Spinal cord (tissue), 9 donors: ENCODE measurements at regions not wholly inside any gene's neighbourhood (a gene's known extent, or its start where the extent isn't known, plus 50 kb on each side); places are given as distances from the start of the nearest gene placed in this dataset.

Experiments
- DNase-seq, 6 donors: peaks; one replicate each; pipeline versions ENCODE4 v3.0.0 to v3.0.0-alpha.2; 2013 to 2015; ENCODE audit warnings: low spot score in 6 of 6, low read depth in 4 of 6
- H3K27ac ChIP-seq: one replicate; pipeline ENCODE4 v1.5.1; 2013; ENCODE audit warnings: low read depth, low read length, control low read depth
- H3K27me3 ChIP-seq: one replicate; pipeline ENCODE4 v1.6.1; 2013; ENCODE audit warnings: low read length; ENCODE audit not compliant: control insufficient read depth, insufficient read depth
- H3K36me3 ChIP-seq: one replicate; pipeline ENCODE4 v1.6.1; 2013; ENCODE audit warnings: low read length; ENCODE audit not compliant: control insufficient read depth, insufficient read depth
- H3K4me1 ChIP-seq: one replicate; pipeline ENCODE4 v1.6.1; 2013; ENCODE audit warnings: low read length; ENCODE audit not compliant: control insufficient read depth, insufficient read depth
- H3K4me3 ChIP-seq: one replicate; pipeline ENCODE4 v1.5.1; 2013; ENCODE audit warnings: low read depth, low read length, control low read depth
- H3K9me3 ChIP-seq: one replicate; pipeline ENCODE4 v1.6.1; 2013; ENCODE audit warnings: low read length; ENCODE audit not compliant: control insufficient read depth, insufficient read depth
- WGBS: methylation state at CpG from one replicate; pipeline ENCODE4 v1.1.5; 2013; ENCODE audit warnings: missing lambda C conversion rate; ENCODE audit not compliant: insufficient coverage; 5-methylcytosine and 5-hydroxymethylcytosine counted together
- donor health status: healthy.

DNA sequence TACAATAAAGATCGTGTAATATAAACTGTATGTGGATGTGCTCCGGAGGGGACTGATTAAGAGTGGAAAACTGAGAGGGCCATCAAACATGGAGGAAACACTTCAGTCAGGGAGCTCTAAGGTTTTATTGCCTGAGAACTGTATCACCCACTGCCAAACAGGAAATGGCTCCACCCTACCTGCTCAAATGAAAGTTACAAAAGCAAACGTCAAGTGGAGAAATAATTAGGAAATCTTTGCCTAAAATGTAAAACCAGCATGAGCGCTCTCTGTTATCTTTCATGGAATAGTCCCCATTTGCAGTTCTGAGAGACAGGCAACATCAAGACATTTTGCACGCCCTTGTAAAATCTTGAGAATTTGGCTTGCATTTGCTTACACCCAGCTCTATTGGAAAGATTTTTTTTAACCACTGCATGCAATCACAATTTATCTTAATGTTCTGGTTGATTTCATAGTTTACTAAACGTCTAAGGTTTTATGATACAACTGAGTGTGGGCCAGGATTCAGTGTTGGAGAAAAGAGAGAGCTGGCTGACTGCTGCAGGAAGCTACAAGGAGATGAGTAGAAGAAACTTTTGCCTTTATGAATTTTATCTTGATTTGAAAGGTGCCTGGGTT, 344.0 kb upstream of the PRICKLE1 start:
- peak in 1 of 6 donors; percentile 9 for DNase-seq
- Histone ChIP-seq H3K27ac (no peak overlapping the region), H3K4me3 (no peak overlapping the region), H3K36me3 (no peaks in the 10 kb centered on the region), H3K27me3 (no peaks in the 10 kb centered on the region), H3K9me3 (no peaks in the 10 kb centered on the region), H3K4me1 (no peaks in the 10 kb centered on the region)
- WGBS, result 79% methylated on average over 6 of the region's 6 CpGs

DNA sequence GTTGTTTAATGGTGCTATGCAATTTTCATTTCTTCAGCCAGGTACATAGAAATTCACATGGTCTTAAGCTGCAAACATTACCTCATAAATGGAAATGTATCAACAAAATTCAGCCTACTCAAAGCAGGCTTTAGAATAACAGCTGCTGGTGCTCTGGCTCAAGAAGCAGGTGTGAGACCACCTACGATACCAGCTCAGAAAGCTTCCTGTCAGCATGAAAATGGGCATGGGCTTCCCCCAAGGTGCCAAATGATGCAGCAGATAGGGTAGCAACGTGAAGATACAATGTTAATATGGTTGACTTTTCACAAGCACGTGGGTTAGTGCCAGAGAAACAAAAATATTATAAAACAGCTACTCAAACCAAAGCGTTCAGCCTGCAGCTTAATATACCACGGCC, 343.4 kb upstream of the PRICKLE1 start:
- Histone ChIP-seq H3K36me3 (no peaks in the 10 kb centered on the region), H3K27me3 (no peaks in the 10 kb centered on the region), H3K4me1 (no peaks in the 10 kb centered on the region), H3K9me3 (no peaks in the 10 kb centered on the region), H3K27ac (no peak overlapping the region), H3K4me3 (no peak overlapping the region)
- DNase-seq, result peak in 1 of 6 donors; percentile 32
- 100% methylated on average over 1 of the region's 5 CpGs for WGBS

DNA sequence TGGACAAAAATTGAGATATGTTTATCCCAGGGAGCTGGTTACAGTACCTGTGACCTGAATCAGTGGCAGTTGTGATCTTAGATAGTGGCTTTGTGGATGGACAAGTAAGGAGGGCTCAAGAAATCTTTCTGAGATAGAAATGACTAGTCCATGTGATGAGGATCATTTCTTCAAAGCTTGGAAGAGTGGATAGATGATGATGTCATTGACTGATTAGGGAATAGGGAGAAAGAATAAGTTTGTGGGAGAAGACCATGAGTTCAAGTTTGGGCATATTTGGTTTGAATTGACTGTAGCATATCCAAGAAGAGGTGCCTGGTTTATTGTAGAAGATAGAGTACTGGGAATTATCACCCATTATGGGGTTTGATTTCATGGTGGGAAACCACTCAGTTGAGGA, 336.7 kb upstream of the PRICKLE1 start:
- Histone ChIP-seq H3K4me1 (no peaks in the 10 kb centered on the region), H3K9me3 (no peaks in the 10 kb centered on the region), H3K4me3 (no peak overlapping the region), H3K36me3 (no peaks in the 10 kb centered on the region), H3K27ac (no peak overlapping the region), H3K27me3 (no peaks in the 10 kb centered on the region)
- no peak for DNase-seq

DNA sequence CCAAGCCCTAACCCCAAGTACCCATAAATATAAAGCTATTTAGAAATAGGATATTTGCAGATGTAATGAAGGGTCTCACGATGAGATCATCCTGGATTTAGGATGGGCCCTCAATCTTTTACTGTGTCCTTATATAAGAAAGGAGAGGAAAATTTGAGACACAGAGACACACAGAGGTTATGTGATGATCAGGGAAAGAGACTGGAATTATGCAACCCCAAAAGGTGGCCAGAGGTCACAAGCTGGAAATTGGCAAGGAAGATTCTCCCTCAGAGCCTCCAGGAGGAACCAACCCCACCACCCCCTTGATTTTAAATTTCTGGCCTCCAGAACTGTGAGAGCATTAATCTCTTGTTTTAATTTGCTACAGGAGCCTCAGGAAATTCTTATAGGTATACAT, 334.9 kb upstream of the PRICKLE1 start:
- H3K27me3 ChIP-seq, result no peaks in the 10 kb centered on the region
- no peaks in the 10 kb centered on the region for H3K36me3 ChIP-seq
- no peak for DNase-seq
- H3K4me1 ChIP-seq, result no peaks in the 10 kb centered on the region
- H3K4me3 ChIP-seq, result no peak overlapping the region
- no peaks in the 10 kb centered on the region for H3K9me3 ChIP-seq
- no peak overlapping the region for H3K27ac ChIP-seq
- WGBS, result 80% methylated on average over 1 of the region's 1 CpG

DNA sequence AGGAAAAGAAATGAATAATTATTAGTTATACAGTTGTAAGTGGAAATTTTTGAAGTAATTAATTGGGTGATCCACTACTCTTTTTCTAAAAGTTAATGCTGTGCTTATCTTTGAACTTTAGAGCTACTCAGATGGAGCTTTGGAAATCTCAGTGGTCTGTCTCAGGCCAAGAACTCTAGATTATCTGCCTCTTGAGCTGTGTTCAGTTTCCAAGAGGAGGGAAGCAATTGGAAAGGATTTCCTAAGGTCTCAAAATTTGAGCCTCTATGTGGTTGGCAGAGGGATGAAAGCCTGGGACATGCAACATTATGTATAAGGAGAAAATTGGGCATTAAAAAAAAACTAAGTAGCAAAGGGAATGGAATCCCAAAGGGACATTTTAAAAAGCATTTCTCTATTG, 334.0 kb upstream of the PRICKLE1 start:
- DNase-seq, result no peak
- no peaks in the 10 kb centered on the region for H3K9me3 ChIP-seq
- H3K36me3 ChIP-seq, result no peaks in the 10 kb centered on the region

DNA sequence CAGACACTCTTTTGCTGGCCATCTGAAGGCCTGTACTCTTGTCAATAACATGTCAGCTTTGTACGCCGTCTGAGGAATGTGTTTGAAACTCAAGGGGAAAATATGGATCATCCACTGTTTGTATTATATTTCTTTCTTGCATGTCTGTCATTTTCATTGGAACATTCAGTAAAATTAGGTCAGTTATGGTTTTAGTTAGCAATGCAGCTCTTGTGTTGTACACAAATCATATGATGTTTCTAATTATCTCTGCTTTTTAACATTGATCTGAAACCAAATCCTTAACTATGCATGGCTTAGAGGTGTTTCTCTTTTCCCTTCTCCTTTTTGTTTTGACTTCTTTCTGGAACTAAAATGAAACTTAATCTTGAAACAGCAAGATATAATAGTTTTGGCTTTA, 333.6 kb upstream of the PRICKLE1 start:
- no peaks in the 10 kb centered on the region for H3K36me3 ChIP-seq
- H3K4me1 ChIP-seq, result no peaks in the 10 kb centered on the region
- no CpG with 5 or more reads among the region's 2 CpGs for WGBS
- no peak overlapping the region for H3K4me3 ChIP-seq
- H3K9me3 ChIP-seq, result no peaks in the 10 kb centered on the region
- H3K27ac ChIP-seq, result no peak overlapping the region
- no peaks in the 10 kb centered on the region for H3K27me3 ChIP-seq
- no peak for DNase-seq

More for the DNA sequence above, 334.0 kb upstream of the PRICKLE1 start:
- Histone ChIP-seq H3K27ac (no peak overlapping the region), H3K4me1 (no peaks in the 10 kb centered on the region), H3K27me3 (no peaks in the 10 kb centered on the region), H3K4me3 (no peak overlapping the region)

DNA sequence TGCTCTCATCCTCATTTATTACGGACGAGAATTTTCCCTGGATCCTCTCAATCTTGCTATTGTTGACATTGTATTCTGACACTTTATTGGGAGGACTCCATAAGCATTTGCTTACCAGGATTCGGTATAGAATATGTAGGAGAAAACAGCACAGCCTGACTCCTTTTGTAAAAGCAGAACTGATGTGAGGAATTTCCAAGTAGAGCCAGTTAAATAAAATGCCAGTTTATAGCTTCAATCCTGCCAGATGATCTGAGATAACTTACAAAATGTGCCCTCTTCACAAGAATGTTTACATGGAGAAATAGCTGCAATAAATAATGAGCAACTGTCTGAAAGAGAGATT, 332.9 kb upstream of the PRICKLE1 start:
- no peaks in the 10 kb centered on the region for H3K4me1 ChIP-seq
- WGBS, result 60% methylated on average over 2 of the region's 3 CpGs
- H3K36me3 ChIP-seq, result no peaks in the 10 kb centered on the region
- no peaks in the 10 kb centered on the region for H3K9me3 ChIP-seq
- no peak overlapping the region for H3K27ac ChIP-seq
- H3K27me3 ChIP-seq, result no peaks in the 10 kb centered on the region
- DNase-seq, result peak in 1 of 6 donors; percentile 18
- no peak overlapping the region for H3K4me3 ChIP-seq

DNA sequence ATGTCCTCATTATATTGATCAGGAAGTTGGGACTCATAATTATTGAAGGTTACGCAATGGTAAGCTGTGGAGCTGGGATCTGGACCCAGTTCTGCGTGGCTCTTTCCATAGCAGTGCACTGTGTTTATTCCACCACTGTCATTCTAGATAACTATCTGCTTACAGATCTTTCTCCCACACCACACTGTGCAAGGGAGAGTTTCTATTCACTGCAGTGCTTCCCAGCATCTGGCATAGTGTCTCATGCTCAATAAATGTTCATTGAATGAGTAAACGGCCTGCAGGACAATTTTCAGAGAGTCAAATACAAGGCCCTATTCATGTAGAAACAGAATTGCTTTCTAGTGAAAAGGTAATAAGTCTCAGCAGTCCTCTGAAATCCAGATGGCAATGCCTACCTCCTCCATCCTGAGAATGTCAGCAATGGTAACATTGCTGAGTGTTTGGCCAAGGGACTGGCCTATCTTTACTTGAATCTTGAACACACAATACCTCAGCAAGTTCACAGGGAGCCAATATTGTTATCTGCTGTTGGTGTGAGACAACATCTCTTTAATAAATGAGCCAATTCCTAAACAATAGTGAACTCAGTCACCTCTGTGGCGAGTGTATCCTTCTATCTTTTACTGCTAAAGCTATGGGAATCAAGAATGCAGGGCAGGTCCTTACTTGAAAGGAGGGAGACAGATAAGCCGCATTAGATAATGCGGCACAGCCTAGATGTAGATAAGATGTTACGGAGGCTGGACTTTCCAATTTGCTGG, 332.4 kb upstream of the PRICKLE1 start:
- WGBS, result 69% methylated on average over 2 of the region's 7 CpGs
- no peak overlapping the region for H3K27ac ChIP-seq
- DNase-seq, result peak in 3 of 6 donors; percentile 36 to 83 (median 53)
- no peaks in the 10 kb centered on the region for H3K4me1 ChIP-seq
- H3K27me3 ChIP-seq, result no peaks in the 10 kb centered on the region
- no peaks in the 10 kb centered on the region for H3K36me3 ChIP-seq
- no peaks in the 10 kb centered on the region for H3K9me3 ChIP-seq
- no peak overlapping the region for H3K4me3 ChIP-seq

DNA sequence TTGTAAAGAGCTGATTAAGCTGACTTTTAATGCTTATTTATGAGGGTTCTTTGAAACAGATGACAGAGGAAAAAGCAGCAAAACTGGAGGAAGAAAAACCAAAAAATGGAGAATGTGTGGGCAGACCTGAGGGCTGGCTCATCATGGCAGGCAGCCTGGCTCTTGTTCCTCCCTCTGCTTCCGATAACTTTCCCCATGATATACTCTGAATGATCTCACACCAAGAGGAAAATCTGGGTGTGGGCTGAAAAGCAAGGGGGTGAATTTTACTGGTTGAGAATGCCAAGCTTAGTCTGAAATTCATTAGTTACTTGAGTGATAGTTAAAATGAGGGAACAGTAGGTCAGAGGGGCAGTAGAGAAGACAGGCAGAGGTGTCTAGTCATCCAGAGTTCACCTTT, 330.1 kb upstream of the PRICKLE1 start:
- H3K9me3 ChIP-seq, result no peaks in the 10 kb centered on the region
- no peaks in the 10 kb centered on the region for H3K27me3 ChIP-seq
- no peak for DNase-seq
- WGBS, result no CpG with 5 or more reads among the region's 1 CpG
- no peaks in the 10 kb centered on the region for H3K4me1 ChIP-seq
- no peaks in the 10 kb centered on the region for H3K36me3 ChIP-seq
- H3K27ac ChIP-seq, result no peak overlapping the region
- no peak overlapping the region for H3K4me3 ChIP-seq

DNA sequence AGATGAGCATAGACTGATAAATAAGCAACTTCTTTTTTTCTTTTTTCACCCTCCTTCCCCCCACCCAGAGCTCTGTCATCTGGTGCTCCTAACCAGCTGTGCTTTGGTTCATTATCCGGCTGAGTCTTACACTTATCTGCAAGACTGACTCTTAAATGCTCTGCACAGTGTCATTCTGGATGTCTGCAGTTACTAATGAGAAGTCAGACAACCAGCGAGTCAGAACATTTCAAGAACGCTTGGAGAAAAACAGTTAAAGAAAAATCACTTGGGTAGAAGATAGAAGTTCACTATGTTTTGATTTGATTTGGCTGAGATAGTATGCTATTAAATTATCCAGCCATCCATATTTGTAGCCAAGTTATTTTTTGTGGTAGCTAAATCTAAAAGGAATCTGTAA, 328.9 kb upstream of the PRICKLE1 start:
- no CpG with 5 or more reads among the region's 3 CpGs for WGBS
- Histone ChIP-seq H3K4me1 (no peaks in the 10 kb centered on the region), H3K27ac (no peak overlapping the region), H3K4me3 (no peak overlapping the region), H3K27me3 (no peaks in the 10 kb centered on the region), H3K36me3 (no peaks in the 10 kb centered on the region), H3K9me3 (no peaks in the 10 kb centered on the region)
- peak in 1 of 6 donors; percentile 73 for DNase-seq
